T-helper 1 cell treated with Interleukin-12 subunit alpha and Interleukin-12 subunit beta and Interleukin-4 antibody, amounts not matched to agents 30 ng/mL and 1 ng/mL, for 36 hours (primary cell): ENCODE measurements at regions not wholly inside any gene's neighbourhood (a gene's known extent, or its start where the extent isn't known, plus 50 kb on each side); places are given as distances from the start of the nearest gene placed in this dataset.

Source experiments
- intact Hi-C: fragments of 100-400 bp; cut with micrococcal nuclease; formaldehyde crosslinking; loops from one replicate; pipeline ENCODE4 v1.15.1; 2024

DNA sequence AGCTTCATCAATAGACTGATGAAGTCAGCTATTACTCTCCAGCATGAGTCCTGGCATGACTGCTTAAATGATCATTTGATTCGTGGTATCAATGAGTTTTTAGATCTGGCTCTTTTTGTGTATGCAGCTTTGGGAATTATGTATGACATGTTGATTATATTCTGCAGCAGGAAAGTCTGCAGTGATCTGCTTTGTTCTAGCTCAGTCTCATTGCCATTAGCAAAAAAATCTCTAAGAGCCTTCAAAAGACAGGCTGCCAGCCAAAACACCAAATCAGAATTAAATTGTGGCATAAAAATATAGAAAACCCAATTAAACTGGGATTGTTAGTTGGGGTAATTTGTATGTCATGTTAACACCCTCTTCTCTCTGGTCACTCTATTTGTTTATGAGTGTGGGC is 1021.0 kb upstream of the SEMA6D start:
- intact Hi-C loops, result no loop called here

DNA sequence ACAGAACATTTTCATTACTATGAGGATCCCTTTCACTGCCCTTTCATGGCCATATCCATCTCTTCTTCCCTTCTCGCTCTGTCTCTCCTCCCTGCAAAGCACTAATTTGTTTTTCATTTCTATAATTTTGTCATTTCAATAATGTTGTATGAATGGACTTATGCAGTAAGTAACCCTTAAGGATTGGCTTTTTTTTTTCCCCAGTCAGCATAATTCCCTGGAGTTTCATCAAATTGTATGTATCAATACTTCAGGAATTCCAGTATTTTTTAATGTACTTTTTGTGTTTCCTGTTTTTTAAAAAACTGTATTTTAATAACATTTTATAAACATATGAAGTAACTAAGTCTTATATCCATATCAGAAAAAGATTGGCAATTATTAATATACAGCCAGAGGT is 1016.0 kb upstream of the SEMA6D start:
- intact Hi-C loops, result no loop called here

DNA sequence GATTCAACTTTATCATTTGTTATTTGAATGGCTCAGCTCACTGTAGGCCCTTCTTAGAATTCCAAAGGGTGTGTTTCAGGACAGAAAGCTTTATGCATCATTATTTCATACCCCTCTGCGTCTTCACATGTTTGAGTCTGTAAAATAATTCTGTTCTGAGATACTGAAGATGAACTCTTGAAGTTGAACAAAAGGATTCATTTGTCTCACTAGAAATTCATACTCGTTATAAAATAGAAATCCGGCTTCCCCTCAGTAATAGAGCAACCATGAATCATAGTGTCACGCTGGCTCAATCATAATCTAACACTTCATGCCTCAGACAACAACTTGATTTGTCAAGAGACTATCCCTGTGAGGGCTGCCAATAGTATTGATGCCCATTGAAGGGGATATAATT is 1015.4 kb upstream of the SEMA6D start:
- intact Hi-C loops, result no loop called here

DNA sequence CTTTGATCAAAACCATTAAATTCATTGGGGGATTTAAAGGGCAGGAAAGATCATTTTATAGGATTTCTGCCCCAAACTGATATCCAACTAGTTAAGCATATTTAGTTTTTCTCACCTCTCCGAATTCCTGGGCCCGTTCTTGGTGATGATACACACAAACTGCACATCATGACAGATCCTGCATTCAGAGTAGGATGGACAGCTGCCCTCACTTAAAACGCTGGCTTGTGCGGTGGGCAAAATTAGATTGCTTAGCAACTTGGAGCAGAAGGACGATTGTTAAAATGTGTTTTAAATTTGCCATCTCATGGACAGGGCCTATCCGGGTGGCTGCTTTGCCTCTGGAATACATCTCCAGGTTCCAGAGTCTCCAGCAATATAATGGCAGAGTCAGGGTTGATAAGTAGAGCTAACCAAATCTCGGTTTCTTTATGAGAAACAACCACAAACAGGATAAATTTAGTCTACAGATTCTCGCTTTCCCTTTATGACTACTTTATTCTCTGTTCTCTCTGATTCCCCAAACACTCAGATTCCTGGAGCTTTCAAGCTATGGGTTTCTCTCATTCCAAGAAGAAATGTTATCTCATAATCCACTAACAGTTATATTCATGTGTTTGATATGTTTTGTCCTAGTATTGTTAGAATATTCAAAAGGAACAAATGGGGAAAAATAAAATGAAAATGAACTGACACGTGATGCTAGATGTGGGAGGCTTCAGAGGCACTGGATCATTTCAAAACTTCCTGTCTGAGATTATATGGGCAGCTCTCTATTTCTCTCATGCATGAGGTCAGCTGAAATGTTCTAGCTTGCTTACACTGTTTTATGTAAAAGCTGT is 1014.1 kb upstream of the SEMA6D start:
- intact Hi-C loops, result no loop called here

DNA sequence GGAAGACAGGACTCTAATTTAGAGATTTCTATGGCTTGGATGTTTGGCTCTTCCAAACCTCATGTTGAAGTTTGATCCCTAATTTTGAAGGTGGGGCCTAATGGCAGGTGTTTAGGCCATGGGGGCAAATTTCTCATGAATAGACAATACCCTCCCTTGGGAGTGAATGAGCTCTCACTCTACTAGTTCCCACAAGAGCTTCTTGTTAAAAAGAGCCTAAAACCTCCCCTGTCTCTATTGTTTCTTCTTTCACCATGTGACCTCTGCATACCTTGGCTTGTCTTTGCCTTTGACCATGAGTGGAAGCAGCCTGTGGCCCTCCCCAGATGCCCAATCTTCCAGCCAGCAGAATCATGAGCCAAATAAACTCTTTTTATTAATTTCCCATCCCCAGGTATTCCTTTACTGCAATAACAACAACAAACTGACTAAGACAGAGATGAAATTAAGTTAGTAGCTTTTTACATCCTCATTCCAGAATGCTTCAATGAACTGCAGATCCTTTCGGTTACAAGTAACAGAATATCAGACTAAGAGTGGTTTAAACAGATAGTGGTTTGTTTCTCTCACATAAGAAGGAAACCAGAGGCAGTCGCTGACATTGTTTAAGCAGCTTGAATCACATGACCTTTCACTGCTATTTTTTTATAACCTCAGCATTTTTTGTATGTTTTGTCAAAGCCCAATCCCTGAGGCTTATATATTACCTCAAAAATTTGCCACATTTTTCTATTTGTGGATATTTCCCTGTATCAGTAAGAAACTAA is 1013.3 kb upstream of the SEMA6D start:
- intact Hi-C loops, result no loop called here

DNA sequence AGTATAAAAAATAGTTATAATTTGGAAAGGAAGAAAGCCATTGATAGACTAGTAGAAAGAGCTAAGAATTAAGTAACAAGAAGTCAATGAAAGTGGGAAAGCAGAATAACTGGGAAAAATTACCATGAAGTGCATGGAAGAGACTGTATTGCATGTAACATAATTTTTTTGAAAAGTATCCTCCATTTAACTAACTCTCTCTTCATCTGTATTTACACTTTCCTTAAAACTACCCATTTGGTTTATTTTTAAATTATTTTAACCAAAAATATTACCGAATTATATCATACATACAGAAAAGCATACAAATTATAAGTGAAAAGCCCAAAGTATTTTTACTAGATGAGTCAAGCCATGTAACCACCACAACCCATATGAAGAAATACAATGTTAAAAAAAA is 1009.9 kb upstream of the SEMA6D start:
- intact Hi-C loops, result no loop called here

DNA sequence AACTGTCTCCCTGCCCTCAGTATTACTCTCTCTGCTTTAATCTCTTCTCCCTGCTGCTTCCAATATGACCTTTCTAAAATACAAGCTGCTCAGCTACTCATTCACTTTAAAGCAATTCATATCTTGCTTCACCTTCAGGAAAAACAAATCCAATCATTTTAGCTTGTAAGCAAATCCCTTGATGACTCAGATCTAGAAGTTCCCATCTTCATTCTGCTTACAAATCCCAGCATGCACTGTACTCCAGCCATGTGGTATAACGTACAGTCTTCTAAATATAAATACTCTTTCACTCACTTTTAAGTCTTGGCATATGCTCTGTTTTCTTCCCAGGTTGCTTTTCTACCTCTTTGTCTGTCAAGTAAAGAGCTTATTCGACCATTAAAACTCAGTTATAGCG is 1009.1 kb upstream of the SEMA6D start:
- intact Hi-C loops, result no loop called here

DNA sequence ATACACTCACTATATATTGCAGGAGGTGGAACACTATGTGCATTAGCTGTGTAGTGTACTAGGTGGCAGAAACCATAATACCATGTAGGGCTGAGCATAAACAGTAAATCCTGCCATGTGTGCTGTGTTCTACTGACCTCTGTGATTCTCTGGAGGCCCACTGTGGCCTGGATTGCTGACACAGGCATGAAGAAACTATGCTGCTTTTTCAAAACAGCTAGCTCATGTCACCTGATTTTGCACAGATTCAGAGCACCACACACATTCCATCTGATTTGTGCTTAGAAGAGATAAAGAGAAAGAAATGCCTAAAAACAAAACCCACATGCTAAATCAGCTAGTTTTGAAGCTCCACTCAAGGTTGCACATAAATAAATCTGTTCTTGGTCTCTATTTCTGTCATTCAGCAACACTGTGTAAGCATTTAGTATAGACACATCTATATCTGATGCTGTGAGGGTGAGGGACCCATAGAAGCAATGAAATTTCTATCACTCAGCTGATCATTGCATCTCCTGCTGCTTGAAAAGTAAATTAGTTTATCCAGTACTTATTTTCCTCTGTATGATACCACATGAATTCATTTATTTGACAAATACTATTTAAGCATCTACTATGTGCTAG is 1007.7 kb upstream of the SEMA6D start:
- intact Hi-C loops, result no loop called here

DNA sequence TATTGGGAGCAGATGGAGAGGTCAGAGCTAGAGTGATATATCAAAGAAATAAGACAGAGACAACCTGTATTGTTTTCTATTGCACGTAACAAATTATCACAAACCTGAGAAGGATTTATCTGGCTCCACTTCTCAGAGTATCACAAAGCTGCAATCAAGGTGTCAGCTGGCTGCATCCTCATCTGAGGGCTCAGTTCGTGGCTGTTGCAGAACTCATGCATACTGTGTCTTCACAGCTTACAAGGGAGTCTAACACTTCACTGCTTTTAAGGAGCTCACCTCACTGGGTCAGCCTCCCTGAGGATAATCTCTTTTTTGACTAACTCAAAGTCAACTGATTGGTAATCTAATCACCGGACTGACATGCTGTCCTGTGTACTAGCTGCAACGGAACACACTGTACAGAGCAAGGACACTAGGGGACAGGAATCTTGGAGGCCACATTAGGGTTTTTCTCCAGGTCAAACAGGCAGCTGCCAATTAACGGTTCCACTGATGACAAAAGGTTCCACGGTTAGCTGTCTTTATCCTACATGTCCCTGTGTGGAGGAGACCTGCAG is 1006.8 kb upstream of the SEMA6D start:
- intact Hi-C loops, result no loop called here

DNA sequence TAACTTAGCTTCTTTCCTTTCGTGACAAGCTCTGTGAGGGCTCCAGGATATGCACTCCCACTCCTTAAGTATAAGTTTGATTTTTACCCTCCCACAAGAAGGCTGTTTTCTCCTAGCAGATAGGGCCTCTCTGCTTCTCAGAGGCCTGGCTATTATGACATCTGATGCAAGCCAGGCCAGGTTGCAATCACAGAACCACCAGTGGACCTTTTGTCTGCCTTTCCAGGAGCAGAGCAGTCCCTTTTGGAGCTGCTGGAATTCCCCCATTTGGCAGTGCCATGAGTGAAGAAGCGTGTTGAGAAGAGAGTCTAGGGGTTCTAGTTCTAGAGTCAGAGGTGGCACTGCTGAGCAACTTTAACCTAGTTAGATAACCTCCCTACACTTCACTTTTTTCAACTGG is 1004.3 kb upstream of the SEMA6D start:
- intact Hi-C loops, result no loop called here

DNA sequence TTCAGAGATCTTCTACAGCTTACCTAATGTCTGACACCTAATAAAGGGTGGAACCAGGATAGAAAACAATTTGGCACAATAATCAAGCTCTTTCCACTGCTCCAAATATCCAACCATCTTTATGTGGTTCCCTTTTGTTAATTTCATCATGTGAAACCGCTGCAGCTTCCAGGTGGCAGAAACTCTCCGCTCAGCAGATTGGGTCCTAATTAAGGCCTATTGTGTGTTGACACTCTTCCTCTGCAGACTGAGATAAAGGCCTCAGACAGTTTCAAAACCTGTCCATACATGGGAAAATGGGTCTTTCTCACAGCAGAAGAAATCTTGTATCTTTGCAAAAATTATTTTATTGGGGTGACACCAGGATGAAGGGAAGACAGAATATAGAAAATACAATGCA is 1002.4 kb upstream of the SEMA6D start:
- intact Hi-C loops, result no loop called here

DNA sequence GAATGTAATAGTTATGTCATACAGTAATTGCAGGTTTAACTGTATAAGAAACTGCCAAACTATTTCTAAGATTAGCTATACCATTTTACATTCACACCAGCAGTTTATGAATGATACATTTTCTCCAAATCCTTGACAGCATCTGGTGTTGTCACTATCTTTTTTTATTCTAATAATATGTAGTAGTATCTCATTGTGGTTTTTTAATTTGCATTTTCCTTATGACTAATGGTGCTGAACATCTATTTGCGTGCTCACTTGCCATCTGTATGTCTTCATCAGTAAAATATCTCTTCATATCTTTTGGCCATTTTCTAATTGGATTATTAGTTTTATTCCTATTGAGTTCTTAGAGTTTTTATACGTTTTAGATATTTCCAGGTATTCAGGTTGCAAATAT is 994.0 kb upstream of the SEMA6D start:
- intact Hi-C loops, result no loop called here

DNA sequence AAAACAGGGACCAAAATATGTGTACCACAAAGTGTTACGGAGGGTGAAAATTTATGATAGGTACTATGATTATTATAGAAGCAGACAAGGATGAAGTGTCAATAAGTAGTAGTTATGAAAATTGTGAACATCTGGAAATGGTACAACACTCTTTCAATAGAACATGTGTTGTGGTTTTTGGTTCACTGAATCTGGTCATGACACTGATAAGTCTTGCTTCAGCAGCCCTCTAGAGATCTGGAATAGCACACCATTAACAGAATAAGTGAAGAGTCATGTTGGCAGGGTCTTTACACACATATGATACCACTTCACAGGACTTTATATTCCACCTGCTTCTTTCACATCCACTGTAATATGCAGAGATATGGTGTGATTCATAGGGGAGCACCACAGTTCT is 985.2 kb upstream of the SEMA6D start:
- intact Hi-C loops, result no loop called here

DNA sequence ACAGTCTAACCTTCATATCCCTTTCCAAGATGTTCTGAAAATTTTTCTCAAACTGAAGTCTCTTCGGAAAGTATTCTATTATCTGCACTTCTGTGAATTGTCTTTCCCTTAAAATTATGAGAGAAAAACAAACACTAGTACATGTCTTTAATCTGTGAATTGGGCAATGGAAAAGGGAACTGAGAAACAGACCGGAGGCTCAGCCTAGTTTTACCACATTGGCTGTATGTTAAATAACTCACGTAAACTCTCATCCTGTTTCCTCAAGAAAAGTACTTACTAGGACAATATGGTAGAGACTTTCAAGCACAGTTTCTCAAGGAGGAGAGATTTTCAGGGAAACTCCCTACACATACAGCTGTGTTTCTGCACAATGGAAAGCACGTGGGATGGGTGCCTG is 982.2 kb upstream of the SEMA6D start:
- intact Hi-C loops, result no loop called here

DNA sequence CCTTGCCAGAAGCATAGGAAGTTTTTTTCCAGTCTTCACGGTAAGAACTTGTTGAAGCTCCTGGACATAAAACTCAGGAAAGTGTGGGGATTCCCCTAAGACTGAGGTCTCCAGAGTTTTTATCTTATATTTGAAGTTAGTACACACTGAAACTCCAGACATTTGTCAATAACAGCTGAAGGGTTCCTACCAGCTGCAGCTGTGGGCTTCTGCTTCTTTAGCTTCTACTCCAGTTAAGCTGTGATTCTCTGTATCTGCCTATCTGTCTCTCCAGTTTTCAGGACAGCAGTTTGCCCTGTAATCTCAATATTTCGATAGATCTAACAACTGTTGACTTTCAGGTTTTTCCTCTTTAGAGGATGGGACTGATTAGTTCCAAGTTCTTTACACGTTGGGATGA is 966.0 kb upstream of the SEMA6D start:
- intact Hi-C loops, result no loop called here

DNA sequence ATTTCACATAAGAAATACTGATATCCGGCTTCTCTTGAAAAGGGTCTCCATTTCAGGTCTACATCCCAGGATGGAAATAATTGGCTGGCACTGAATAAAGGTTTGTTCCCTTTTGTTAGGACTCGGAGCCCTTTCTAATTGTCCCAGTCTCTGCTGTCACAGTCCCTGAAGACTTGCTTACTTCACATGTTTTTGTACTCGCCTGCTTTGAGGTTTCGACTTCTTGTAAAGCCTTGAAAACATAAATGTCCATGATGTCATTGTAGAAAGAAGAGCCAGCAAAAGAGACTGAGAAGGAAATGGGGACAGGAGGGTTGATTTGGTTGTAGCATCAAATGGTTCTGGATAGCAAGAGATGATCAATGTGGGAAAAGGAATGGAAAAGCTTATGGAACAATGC is 963.4 kb upstream of the SEMA6D start:
- intact Hi-C loops, result no loop called here

DNA sequence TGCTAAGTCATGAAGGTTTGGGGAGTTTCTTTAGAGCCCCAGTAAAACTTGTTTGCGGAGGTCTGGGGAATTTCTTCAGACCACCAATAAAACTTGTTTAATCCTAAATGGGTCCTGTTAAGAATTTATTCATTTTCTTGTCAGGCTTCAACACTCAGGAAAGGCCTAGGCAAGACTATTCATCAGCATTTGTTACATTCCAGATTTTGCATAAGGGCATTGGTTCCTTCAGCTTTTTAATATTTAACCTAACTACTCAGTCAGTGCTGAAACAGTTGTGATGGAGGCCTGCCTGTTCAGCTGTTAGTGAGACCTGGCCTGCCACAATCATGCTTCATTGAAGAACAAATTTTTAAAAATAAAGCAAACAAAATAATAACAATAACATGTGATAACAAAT is 954.2 kb upstream of the SEMA6D start:
- intact Hi-C loops, result loop anchor here (10.0 kb wide), 1 partner anchor 648 kb away; no protein-coding TSS in a partner anchor

DNA sequence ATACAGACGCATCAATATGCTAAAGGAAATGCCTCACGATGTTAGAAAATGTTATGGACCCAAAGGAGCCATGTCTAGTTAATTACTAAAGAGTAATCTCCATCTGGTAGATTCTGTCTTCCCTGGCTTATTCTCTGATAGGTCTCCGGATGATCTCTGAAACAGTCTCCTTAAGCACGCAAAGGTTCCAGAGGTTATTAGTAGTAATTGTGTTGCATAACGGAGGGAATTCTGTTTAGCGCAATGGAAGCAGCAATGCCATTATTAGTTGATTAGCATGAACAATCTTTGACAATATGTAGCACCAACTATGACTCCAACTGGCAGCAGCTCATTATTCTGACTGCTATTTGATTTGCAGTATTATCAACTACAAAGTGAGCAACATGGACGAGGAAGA is 952.5 kb upstream of the SEMA6D start:
- intact Hi-C loops, result loop anchor here (10.0 kb wide), 1 partner anchor 650 kb away; no protein-coding TSS in a partner anchor

DNA sequence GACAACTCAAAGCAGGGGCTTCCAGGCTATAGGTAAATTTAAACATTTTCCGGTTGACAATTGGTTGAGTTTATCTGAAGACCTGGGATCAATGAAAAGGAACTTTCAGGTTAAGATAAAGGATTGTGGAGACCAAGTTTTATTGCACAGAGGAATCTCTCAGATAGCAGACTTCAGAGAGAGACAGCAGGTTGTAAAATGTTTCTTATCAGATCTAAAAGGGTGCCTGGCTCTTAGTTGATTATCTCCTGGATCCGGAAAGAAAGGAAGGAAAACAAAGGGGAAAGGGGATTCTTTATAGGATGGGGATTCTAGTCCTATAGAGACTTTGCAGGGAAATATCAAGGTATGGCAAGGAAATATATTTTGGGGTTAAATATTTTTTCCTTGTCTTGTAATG is 951.3 kb upstream of the SEMA6D start:
- intact Hi-C loops, result loop anchor here (10.0 kb wide), 1 partner anchor 651 kb away; no protein-coding TSS in a partner anchor

DNA sequence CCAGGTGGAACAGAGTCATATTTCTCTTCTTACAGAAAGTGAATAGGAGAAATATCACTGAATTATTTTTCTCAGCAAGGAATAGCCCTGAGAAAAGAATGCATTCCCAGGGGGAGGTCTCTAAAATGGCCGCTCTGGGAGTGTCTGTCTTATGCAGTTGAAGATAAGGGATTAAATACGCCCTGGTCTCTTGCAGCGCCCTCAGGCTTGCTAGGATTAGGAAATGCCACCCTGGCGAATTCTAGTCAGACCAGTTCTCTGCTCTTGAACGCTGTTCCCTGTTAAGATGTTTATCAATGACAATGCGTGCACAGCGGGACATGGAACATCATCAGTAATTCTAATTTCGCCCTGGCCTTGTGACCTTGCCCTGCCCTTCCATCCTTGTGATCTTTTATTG is 949.0 kb upstream of the SEMA6D start:
- intact Hi-C loops, result loop anchor here (10.0 kb wide), 1 partner anchor 653 kb away; no protein-coding TSS in a partner anchor

DNA sequence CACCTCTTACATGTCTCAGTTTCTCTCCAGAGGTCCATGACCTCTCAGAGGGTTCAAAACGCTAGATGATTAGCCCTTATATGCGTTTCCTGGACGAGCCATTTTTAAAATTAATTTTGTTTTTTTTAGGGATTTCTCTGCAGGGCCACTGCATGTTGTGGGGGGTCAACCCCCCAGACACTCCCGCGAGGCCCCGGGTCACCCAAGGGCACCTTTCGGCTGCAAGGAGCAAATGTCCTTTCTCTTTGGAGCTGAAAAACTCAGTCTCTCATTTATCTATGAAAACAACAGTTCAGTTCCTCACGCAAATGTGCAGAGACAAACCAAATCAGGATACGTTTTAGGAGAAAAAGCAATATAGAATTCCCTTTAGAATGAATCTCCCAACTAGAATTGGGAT is 944.3 kb upstream of the SEMA6D start:
- intact Hi-C loops, result no loop called here

DNA sequence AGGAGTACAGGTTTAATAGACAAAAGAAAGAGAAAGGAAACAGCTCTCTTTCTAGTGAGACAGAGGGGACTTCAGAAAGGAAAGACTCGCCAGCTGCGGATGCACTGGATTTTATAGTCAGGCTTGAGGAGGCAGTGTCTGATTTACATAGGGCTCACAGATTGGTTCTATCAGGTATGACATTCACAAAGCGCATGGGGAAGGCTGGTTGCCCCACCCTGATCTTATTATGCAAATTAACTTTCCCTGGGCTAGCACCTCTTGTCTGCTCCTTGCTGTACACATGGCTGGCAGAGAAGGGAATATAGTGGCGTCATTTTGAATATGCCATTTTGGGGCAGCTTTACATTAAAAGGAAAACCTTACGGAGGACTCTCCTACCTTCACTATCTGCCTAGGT is 938.4 kb upstream of the SEMA6D start:
- intact Hi-C loops, result no loop called here
